HCT116 (cell line): ENCODE measurements at regions not wholly inside any gene's neighbourhood (a gene's known extent, or its start where the extent isn't known, plus 50 kb on each side); places are given as distances from the start of the nearest gene placed in this dataset.

Experiments used
- ATAC-seq: fragments of 200-7000 bp; cut with Tn5 transposase; 2 replicates; pipeline ENCODE4 v1.9.1; 2020; ENCODE audit warnings: mild to moderate bottlenecking, moderate library complexity
- BruUV-seq: library from RNA; stranded (reverse); fragments of 400-500 nt; replicated peaks from 2 replicates; lab custom pipeline; 2021; lab: Mats Ljungman, UMichigan
- CTCF ChIA-PET: fragments of 300-600 bp; sonication (Branson Sonifier 250); formaldehyde crosslinking; loops from one replicate; lab custom pipeline; 2021; ENCODE audit warnings: antibody characterized with exemption; lab: Charles Lee
- POLR2A ChIA-PET: fragments of 300-600, 350-600 bp; sonication (Branson Sonifier 250); formaldehyde crosslinking; loops from one replicate; lab custom pipeline; 2021; ENCODE audit warnings: antibody characterized with exemption; lab: Charles Lee
- RAD21 ChIA-PET, 2 experiments: fragments of 300-600 bp; sonication (Branson Sonifier 250); formaldehyde crosslinking; loops; one replicate each; lab custom pipeline; 2023; ENCODE audit warnings: low total read pairs in 2 of 2; ENCODE audit not compliant: uncharacterized antibody in 2 of 2, unreplicated experiment in 2 of 2, low non-redundant PET in 1 of 2; lab: Charles Lee
- DNase-seq: peaks from one replicate; pipeline ENCODE4 v3.0.0-alpha.2; 2010; ENCODE audit warnings: low read depth, low spot score
- H2AFZ ChIP-seq: fragments of 200-600 bp; shearing (Covaris generic), sonication (generic); 2 replicates; pipeline ENCODE4 v1.6.1; 2017; ENCODE audit warnings: low read depth, mixed run types, mixed read lengths, antibody characterized with exemption, low read length; ENCODE audit not compliant: poor library complexity, severe bottlenecking
- H3K27ac ChIP-seq: 2 replicates; pipeline ENCODE4 v1.5.1; 2012; ENCODE audit warnings: low read depth, low read length
- H3K27me3 ChIP-seq: fragments of 200-600 bp; sonication (generic); 2 replicates; pipeline ENCODE4 v1.6.1; 2016; ENCODE audit warnings: mixed run types, low read length, mixed read lengths; ENCODE audit not compliant: insufficient read depth
- H3K36me3 ChIP-seq, 2 experiments: fragments of 200-500 bp in 1 of 2; fragments of 200-600 bp in 1 of 2; sonication (Bioruptor generic) in 1 of 2; sonication (generic) in 1 of 2; 2 replicates each; pipeline versions ENCODE4 v1.5.1 to v1.6.1; 2014 to 2016; ENCODE audit warnings: low read length in 2 of 2, inconsistent platforms in 1 of 2, mixed read lengths in 1 of 2, mixed run types in 1 of 2; ENCODE audit not compliant: insufficient read depth in 2 of 2, control insufficient read depth in 1 of 2
- H3K4me1 ChIP-seq, 2 experiments: fragments of 200-600 bp in 1 of 2; sonication (generic) in 1 of 2; 2 replicates each; pipeline versions ENCODE4 v1.5.1 to v1.6.1; 2012 to 2017; ENCODE audit warnings: low read length in 2 of 2, inconsistent platforms in 1 of 2, mild to moderate bottlenecking in 1 of 2, mixed read lengths in 1 of 2, mixed run types in 1 of 2, moderate library complexity in 1 of 2; ENCODE audit not compliant: insufficient read depth in 2 of 2, control insufficient read depth in 1 of 2
- H3K4me2 ChIP-seq: fragments of 200-600 bp; sonication (generic); 2 replicates; pipeline ENCODE4 v1.6.1; 2017; ENCODE audit warnings: mixed run types, low read length, mixed read lengths
- H3K4me3 ChIP-seq, 2 experiments: fragments of 200-600 bp in 1 of 2; sonication (generic) in 1 of 2; replicated peaks in 1 of 2; 2 replicates each; pipeline ENCODE4 v1.5.1; 2011 to 2016; ENCODE audit warnings: low read length in 2 of 2, control low read depth in 1 of 2, low read depth in 1 of 2, mild to moderate bottlenecking in 1 of 2, mixed read lengths in 1 of 2, mixed run types in 1 of 2
- H3K79me2 ChIP-seq: fragments of 200-600 bp; sonication (generic); 2 replicates; pipeline ENCODE4 v1.6.1; 2017; ENCODE audit warnings: mild to moderate bottlenecking, mixed run types, low read length, moderate library complexity, mixed read lengths; ENCODE audit not compliant: insufficient read depth
- H3K9ac ChIP-seq: fragments of 200-600 bp; sonication (generic); 2 replicates; pipeline ENCODE4 v1.6.1; 2016; ENCODE audit warnings: low read length, mixed read lengths
- H3K9me2 ChIP-seq: fragments of 200-600 bp; sonication (generic), shearing (Covaris generic); 2 replicates; pipeline ENCODE4 v1.6.1; 2017; ENCODE audit warnings: mixed run types, mild to moderate bottlenecking, moderate library complexity; ENCODE audit not compliant: insufficient read depth
- H3K9me3 ChIP-seq, 2 experiments: fragments of 200-500 bp in 1 of 2; fragments of 200-600 bp in 1 of 2; sonication (Bioruptor generic) in 1 of 2; sonication (generic) in 1 of 2; 2 replicates each; pipeline ENCODE4 v1.6.1; 2014 to 2017; ENCODE audit warnings: low read length in 2 of 2, mixed read lengths in 2 of 2, inconsistent platforms in 1 of 2, low read depth in 1 of 2, mild to moderate bottlenecking in 1 of 2, mixed run types in 1 of 2, moderate library complexity in 1 of 2; ENCODE audit not compliant: control insufficient read depth in 1 of 2, insufficient read depth in 1 of 2
- H4K20me1 ChIP-seq: fragments of 200-600 bp; sonication (generic), shearing (Covaris generic); 2 replicates; pipeline ENCODE4 v1.6.1; 2017; ENCODE audit warnings: mixed run types, mild to moderate bottlenecking, moderate library complexity; ENCODE audit not compliant: insufficient read depth
- EGR1 ChIP-seq: IDR thresholded peaks from 2 replicates; pipeline ENCODE4 v1.6.1; 2012; ENCODE audit warnings: low read depth
- EZH2 ChIP-seq: fragments of 200-600 bp; sonication (generic); IDR thresholded peaks from 2 replicates; pipeline ENCODE4 v1.6.1; 2017; ENCODE audit warnings: antibody characterized with exemption, mixed run types
- POLR2A ChIP-seq: IDR thresholded peaks from 2 replicates; pipeline ENCODE4 v1.7.0; 2011; ENCODE audit warnings: borderline replicate concordance; ENCODE audit not compliant: insufficient read depth, insufficient read length; ENCODE audit errors: extremely low read depth
- POLR2AphosphoS5 ChIP-seq: IDR thresholded peaks from 2 replicates; pipeline ENCODE4 v1.6.1; 2011; ENCODE audit warnings: mild to moderate bottlenecking, low read depth, low read length, moderate library complexity
- RAD21 ChIP-seq: IDR thresholded peaks from 2 replicates; pipeline ENCODE4 v1.6.1; 2012; ENCODE audit warnings: low read depth, mild to moderate bottlenecking
- SP1 ChIP-seq: IDR thresholded peaks from 2 replicates; pipeline ENCODE4 v1.6.1; 2012; ENCODE audit warnings: low read depth
- TCF7L2 ChIP-seq: IDR thresholded peaks from 2 replicates; pipeline ENCODE4 v1.7.0; 2011; ENCODE audit warnings: borderline replicate concordance, inconsistent platforms; ENCODE audit not compliant: insufficient read depth, insufficient read length; ENCODE audit errors: extremely low read depth
- YY1 ChIP-seq: IDR thresholded peaks from 2 replicates; pipeline ENCODE4 v1.6.1; 2011; ENCODE audit warnings: low read length, low read depth, moderate library complexity, mild to moderate bottlenecking; ENCODE audit not compliant: insufficient replicate concordance; ENCODE audit errors: extremely low read depth
- intact Hi-C: fragments of 100-400 bp; cut with micrococcal nuclease; formaldehyde crosslinking; loops from 2 replicates; pipeline ENCODE4 v1.10.0; 2022
- TF ChIP-seq, protein P1 (sequence below): IDR thresholded peaks from 2 replicates; pipeline ENCODE4 v1.6.1; 2012
- TF ChIP-seq, protein P2 (sequence below): IDR thresholded peaks from 2 replicates; pipeline ENCODE4 v1.6.1; 2012; ENCODE audit warnings: low read depth
- TF ChIP-seq, protein P3 (sequence below): IDR thresholded peaks from 2 replicates; pipeline ENCODE4 v1.6.1; 2012

DNA sequence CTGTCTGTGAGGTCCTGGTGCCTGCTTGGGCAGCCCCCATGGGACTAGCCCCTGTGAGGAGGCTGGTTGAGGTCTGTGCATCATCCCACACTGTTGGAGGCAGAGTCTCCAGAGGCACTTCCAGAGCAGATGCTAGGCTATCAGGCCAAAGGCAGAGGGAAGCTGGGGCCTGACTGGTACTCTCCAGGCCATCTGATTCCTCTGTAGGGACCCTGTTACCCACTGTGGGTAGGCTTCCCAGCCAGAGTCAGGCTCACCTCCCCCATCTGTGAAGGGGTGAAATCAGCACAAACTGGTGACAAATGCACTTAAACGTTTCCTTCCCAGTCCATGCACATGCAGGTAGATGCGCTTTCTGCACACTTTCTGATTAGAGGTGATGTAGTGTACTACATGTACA, 212.6 kb upstream of the TOPAZ1 start:
- no peaks in the 10 kb centered on the region for H3K4me1 ChIP-seq
- H3K9me3 ChIP-seq, result no peaks in the 10 kb centered on the region
- H4K20me1 ChIP-seq, result no peaks in the 10 kb centered on the region
- no peak overlapping the region for H3K9ac ChIP-seq
- ATAC-seq, result no peak
- no TSS peak for BruUV-seq
- RAD21 ChIA-PET, result no interaction called here
- no peak for TF ChIP-seq RAD21
- TF ChIP-seq, protein P1, sequence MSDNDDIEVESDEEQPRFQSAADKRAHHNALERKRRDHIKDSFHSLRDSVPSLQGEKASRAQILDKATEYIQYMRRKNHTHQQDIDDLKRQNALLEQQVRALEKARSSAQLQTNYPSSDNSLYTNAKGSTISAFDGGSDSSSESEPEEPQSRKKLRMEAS, result no peak
- TF ChIP-seq POLR2A, result no peak
- TF ChIP-seq SP1, result no peak
- TF ChIP-seq, protein P2, sequence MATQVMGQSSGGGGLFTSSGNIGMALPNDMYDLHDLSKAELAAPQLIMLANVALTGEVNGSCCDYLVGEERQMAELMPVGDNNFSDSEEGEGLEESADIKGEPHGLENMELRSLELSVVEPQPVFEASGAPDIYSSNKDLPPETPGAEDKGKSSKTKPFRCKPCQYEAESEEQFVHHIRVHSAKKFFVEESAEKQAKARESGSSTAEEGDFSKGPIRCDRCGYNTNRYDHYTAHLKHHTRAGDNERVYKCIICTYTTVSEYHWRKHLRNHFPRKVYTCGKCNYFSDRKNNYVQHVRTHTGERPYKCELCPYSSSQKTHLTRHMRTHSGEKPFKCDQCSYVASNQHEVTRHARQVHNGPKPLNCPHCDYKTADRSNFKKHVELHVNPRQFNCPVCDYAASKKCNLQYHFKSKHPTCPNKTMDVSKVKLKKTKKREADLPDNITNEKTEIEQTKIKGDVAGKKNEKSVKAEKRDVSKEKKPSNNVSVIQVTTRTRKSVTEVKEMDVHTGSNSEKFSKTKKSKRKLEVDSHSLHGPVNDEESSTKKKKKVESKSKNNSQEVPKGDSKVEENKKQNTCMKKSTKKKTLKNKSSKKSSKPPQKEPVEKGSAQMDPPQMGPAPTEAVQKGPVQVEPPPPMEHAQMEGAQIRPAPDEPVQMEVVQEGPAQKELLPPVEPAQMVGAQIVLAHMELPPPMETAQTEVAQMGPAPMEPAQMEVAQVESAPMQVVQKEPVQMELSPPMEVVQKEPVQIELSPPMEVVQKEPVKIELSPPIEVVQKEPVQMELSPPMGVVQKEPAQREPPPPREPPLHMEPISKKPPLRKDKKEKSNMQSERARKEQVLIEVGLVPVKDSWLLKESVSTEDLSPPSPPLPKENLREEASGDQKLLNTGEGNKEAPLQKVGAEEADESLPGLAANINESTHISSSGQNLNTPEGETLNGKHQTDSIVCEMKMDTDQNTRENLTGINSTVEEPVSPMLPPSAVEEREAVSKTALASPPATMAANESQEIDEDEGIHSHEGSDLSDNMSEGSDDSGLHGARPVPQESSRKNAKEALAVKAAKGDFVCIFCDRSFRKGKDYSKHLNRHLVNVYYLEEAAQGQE, result no peak
- no peak for TF ChIP-seq EGR1
- TF ChIP-seq YY1, result no peak
- no peak for TF ChIP-seq EZH2
- TF ChIP-seq, protein P3, sequence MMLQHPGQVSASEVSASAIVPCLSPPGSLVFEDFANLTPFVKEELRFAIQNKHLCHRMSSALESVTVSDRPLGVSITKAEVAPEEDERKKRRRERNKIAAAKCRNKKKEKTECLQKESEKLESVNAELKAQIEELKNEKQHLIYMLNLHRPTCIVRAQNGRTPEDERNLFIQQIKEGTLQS, result no peak
- TF ChIP-seq POLR2AphosphoS5, result no peak
- no peak for TF ChIP-seq TCF7L2
- TF ChIP-seq, all 23 proteins: peak for 0
- Histone ChIP-seq H3K36me3 (no peaks in the 10 kb centered on the region), H2AFZ (no peak overlapping the region), H3K27ac (no peak overlapping the region), H3K79me2 (no peaks in the 10 kb centered on the region), H3K9me2 (no peaks in the 10 kb centered on the region), H3K27me3 (peaks cover 31% of the 10 kb centered on the region), H3K4me3 (no peak overlapping the region), H3K4me2 (no peak overlapping the region)
- ChIA-PET POLR2A (no interaction called here), CTCF (no interaction called here)
- DNase-seq, result no peak
- intact Hi-C loops, result no loop called here
